ENCODE measurements at regions not wholly inside any gene's neighbourhood (a gene's known extent, or its start where the extent isn't known, plus 50 kb on each side); places are given as distances from the start of the nearest gene placed in this dataset.

DNA sequence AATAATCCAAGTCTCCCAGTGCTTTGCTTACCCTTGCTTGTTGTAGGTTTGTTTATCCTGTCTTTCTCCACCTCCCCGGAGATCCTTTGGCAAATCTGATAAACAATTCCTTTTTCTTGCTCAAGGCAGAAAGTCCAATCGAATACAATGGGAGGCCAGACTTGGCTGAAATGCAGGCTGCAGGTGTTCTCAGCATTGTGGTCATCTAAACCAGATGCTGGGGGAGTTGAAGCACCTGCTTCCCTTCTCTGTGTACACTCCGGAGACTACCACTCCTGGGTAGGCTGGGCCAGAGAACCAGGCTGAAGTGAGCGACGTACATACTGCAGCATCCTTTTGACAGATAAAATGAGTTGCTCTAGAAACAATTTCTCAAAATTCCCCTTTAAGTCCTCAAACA, 82.6 kb upstream of the PREP start:
- Histone ChIP-seq H3K4me3 (ENCODE audit: low read depth, low read length) (no peak overlapping the region), H3K9me3 (ENCODE audit: control insufficient read depth, insufficient read depth, low read length) (no peaks in the 10 kb centered on the region), H3K4me1 (ENCODE audit: control insufficient read depth, insufficient read depth, low read length) (peaks cover 9% of the 10 kb centered on the region), H3K27me3 (ENCODE audit: control insufficient read depth, insufficient read depth, low read length) (no peaks in the 10 kb centered on the region), H3K9ac (ENCODE audit: low read depth, low read length) (no peak overlapping the region), H3K36me3 (ENCODE audit: control insufficient read depth, insufficient read depth, low read length) (no peaks in the 10 kb centered on the region)

DNA sequence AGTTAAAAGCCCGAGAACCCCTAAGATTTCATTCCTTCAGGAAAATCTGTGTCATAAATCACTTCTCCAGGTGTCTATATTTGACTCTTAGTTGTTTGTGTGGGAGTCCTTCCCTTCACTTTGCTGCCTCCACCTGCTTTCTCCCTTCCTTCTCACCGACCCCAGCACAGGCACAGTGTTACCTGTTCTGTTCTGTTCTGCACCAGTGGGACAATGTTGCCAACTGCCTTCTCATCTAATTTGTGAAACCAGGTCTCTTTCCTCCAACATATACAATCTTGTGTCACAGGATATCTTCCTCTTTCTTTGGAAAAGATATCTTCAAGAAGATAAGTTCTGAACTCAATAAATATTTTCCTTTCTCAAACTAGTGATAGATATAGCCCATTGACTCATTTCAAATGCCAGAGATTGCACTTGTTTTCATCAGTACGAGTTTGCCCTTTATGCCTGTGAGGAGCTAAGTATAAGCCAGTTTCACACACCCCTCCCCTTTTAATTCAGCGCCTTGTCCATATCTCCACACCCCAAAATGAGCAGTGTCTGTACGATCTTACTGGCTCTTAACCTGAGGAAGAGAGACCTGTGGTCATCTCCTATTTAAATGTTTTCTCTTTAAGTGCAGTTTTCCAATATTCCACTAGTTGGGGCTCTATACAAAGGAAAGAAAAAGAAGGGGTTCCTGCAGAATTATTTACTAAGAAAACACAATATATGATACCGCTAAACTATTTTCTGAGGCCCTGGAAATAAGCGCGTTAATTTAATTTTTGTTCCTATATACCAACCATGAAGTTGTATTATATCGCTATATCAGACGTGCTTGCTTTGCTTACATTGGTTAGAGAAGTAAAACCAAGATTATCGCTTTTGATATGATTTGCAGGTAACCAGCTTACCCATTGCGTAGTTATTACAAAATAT, 81.6 kb upstream of the PREP start:
- no peak overlapping the region for H3K9ac ChIP-seq (ENCODE audit: low read depth, low read length)
- no peaks in the 10 kb centered on the region for H3K36me3 ChIP-seq (ENCODE audit: control insufficient read depth, insufficient read depth, low read length)
- H3K4me1 ChIP-seq (ENCODE audit: control insufficient read depth, insufficient read depth, low read length) = peaks cover 9% of the 10 kb centered on the region
- no peaks in the 10 kb centered on the region for H3K9me3 ChIP-seq (ENCODE audit: control insufficient read depth, insufficient read depth, low read length)
- no peak overlapping the region for H3K4me3 ChIP-seq (ENCODE audit: low read depth, low read length)
- no peaks in the 10 kb centered on the region for H3K27me3 ChIP-seq (ENCODE audit: control insufficient read depth, insufficient read depth, low read length)

DNA sequence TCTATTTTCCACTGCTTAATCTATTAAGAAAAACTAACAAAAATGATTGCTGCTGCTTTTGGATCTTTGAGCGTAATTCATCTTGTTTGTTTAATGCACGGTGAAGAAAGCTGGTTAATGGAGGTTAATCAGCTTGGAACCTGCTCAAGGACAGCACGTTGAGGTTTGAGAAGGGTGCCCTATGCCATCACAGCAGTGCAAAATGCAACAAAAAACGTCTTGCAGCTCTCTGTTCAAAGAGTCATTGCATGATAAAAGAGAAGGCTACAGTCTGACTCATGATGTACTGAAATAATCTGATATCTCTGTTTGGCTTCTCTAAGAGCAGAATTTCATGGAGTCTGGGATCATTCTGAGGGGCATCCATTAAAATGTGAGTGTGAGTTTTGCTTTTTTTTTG, 80.6 kb upstream of the PREP start:
- H3K9ac ChIP-seq (ENCODE audit: low read depth, low read length) = no peak overlapping the region
- H3K9me3 ChIP-seq (ENCODE audit: control insufficient read depth, insufficient read depth, low read length) = no peaks in the 10 kb centered on the region
- no peaks in the 10 kb centered on the region for H3K36me3 ChIP-seq (ENCODE audit: control insufficient read depth, insufficient read depth, low read length)
- peaks cover 4% of the 10 kb centered on the region for H3K4me1 ChIP-seq (ENCODE audit: control insufficient read depth, insufficient read depth, low read length)
- no peak overlapping the region for H3K4me3 ChIP-seq (ENCODE audit: low read depth, low read length)
- no peaks in the 10 kb centered on the region for H3K27me3 ChIP-seq (ENCODE audit: control insufficient read depth, insufficient read depth, low read length)

DNA sequence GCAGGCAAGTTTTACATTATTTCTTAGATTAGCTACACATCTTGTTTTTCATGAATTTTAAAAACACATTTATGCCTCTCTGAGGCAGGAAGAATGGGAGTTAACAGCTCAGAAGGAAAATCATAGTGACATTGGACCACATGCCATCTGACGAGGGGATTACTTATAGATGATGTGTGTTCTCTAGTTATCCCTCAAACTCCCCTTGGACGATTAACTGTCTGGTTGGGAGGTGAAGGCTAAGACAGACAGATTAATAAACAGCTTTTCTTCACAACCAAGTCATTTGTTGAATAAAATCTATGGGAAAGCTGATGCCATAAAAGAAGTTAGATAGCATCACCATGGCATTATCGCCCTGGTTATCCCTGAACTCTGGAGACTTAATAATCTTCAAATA, 80.0 kb upstream of the PREP start:
- no peak overlapping the region for H3K9ac ChIP-seq (ENCODE audit: low read depth, low read length)
- H3K4me1 ChIP-seq (ENCODE audit: control insufficient read depth, insufficient read depth, low read length) = no peaks in the 10 kb centered on the region

DNA sequence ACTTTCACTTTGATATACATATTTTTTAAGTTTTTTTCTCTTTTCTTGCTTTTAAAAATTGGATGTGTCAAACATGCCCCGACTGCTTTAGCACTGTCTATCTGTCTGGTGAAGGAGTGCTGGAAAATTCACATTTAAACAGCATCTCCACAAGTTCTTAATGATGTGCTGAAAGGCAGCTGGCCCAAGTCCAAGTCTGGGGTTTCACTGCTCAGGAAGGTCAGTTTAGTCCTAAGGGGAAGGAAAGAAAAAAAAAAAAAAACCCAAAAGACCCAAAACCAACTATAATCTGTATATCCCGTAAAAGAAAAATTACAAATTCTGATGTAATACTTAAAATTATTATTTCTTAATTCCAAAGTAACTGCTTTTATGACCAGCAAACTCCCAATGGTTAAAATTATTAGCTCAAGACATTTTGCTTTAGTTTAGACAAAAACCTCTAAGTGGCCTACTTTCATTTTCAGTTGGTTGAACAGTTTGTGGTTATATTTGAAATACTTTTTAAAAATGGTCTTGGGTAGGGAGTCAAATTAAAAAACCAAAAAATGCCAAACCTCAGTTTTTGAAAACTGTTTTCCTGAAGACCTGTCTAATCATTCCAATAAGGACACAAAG, 79.5 kb upstream of the PREP start:
- no peaks in the 10 kb centered on the region for H3K4me1 ChIP-seq (ENCODE audit: control insufficient read depth, insufficient read depth, low read length)
- H3K27me3 ChIP-seq (ENCODE audit: control insufficient read depth, insufficient read depth, low read length) = no peaks in the 10 kb centered on the region
- no peak overlapping the region for H3K9ac ChIP-seq (ENCODE audit: low read depth, low read length)
- no peaks in the 10 kb centered on the region for H3K9me3 ChIP-seq (ENCODE audit: control insufficient read depth, insufficient read depth, low read length)
- H3K4me3 ChIP-seq (ENCODE audit: low read depth, low read length) = no peak overlapping the region
- H3K36me3 ChIP-seq (ENCODE audit: control insufficient read depth, insufficient read depth, low read length) = no peaks in the 10 kb centered on the region

More for the DNA sequence above, 80.0 kb upstream of the PREP start:
- no peak overlapping the region for H3K4me3 ChIP-seq (ENCODE audit: low read depth, low read length)
- H3K27me3 ChIP-seq (ENCODE audit: control insufficient read depth, insufficient read depth, low read length) = no peaks in the 10 kb centered on the region
- H3K36me3 ChIP-seq (ENCODE audit: control insufficient read depth, insufficient read depth, low read length) = no peaks in the 10 kb centered on the region
- no peaks in the 10 kb centered on the region for H3K9me3 ChIP-seq (ENCODE audit: control insufficient read depth, insufficient read depth, low read length)

DNA sequence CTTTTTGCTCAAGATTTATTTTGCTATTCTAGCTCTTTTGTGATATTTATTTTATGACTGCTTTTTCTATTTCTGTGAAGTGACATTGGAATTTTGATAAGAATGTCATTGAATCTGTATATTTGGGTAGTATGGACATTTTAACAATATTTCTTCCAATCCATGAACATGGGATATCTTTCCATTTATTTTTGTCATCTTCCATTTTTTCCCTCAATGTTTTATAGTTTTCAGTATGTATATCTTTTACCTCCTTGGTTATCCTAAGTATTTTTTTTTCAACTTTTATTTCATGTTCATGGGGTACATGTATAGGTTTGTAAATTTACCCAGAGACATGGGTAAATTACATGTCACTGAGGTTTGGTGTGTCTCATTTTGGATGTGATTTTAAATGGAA, 74.1 kb upstream of the PREP start:
- peaks cover 4% of the 10 kb centered on the region for H3K4me1 ChIP-seq (ENCODE audit: control insufficient read depth, insufficient read depth, low read length)
- no peaks in the 10 kb centered on the region for H3K36me3 ChIP-seq (ENCODE audit: control insufficient read depth, insufficient read depth, low read length)
- no peaks in the 10 kb centered on the region for H3K27me3 ChIP-seq (ENCODE audit: control insufficient read depth, insufficient read depth, low read length)
- H3K9ac ChIP-seq (ENCODE audit: low read depth, low read length) = no peak overlapping the region
- H3K4me3 ChIP-seq (ENCODE audit: low read depth, low read length) = no peak overlapping the region
- H3K9me3 ChIP-seq (ENCODE audit: control insufficient read depth, insufficient read depth, low read length) = no peaks in the 10 kb centered on the region

DNA sequence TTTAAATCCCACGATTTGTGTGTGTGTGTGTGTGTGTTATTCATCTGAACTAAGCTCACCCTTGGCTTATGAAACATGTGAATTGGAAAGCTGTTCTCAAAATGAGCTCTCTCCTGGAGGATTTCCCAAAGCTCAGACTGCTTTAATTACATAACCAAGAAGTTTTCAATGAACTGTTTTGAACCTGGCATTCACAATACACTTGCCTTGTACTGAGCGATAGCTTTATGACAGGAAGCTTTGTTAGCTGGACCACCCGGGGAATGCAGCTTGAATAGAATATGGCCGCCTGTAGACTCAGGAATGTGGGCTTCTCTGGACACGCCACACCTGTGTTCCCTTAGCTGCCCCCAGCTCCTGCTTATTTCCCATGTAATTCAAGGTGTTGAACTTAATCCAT, 71.4 kb upstream of the PREP start:
- Histone ChIP-seq H3K9ac (ENCODE audit: low read depth, low read length) (no peak overlapping the region), H3K9me3 (ENCODE audit: control insufficient read depth, insufficient read depth, low read length) (no peaks in the 10 kb centered on the region), H3K4me1 (ENCODE audit: control insufficient read depth, insufficient read depth, low read length) (peaks cover 4% of the 10 kb centered on the region), H3K27me3 (ENCODE audit: control insufficient read depth, insufficient read depth, low read length) (no peaks in the 10 kb centered on the region), H3K36me3 (ENCODE audit: control insufficient read depth, insufficient read depth, low read length) (no peaks in the 10 kb centered on the region), H3K4me3 (ENCODE audit: low read depth, low read length) (no peak overlapping the region)

DNA sequence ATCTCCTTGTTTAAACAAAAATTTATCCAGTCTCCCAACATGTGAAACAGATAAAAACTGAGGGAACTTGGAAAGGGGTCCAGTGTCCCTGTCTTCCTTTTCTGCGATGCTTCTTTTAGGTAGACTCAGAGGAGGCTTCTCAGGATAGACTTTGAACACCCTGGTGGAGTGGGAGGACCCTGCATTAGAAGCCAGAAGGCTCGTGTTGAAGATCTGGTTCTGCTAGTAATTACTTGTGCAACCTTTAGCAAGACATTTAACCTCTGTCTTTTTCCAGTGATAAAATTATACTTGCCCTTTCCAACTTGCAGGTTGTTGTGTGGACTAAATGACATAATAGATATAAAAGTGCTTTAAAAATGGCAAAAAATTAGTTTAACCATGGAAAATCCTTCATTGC, 67.1 kb upstream of the PREP start:
- Histone ChIP-seq H3K9ac (ENCODE audit: low read depth, low read length) (no peak overlapping the region), H3K4me1 (ENCODE audit: control insufficient read depth, insufficient read depth, low read length) (peaks cover 4% of the 10 kb centered on the region), H3K4me3 (ENCODE audit: low read depth, low read length) (no peak overlapping the region), H3K9me3 (ENCODE audit: control insufficient read depth, insufficient read depth, low read length) (peaks cover 8% of the 10 kb centered on the region), H3K27me3 (ENCODE audit: control insufficient read depth, insufficient read depth, low read length) (no peaks in the 10 kb centered on the region), H3K36me3 (ENCODE audit: control insufficient read depth, insufficient read depth, low read length) (no peaks in the 10 kb centered on the region)

DNA sequence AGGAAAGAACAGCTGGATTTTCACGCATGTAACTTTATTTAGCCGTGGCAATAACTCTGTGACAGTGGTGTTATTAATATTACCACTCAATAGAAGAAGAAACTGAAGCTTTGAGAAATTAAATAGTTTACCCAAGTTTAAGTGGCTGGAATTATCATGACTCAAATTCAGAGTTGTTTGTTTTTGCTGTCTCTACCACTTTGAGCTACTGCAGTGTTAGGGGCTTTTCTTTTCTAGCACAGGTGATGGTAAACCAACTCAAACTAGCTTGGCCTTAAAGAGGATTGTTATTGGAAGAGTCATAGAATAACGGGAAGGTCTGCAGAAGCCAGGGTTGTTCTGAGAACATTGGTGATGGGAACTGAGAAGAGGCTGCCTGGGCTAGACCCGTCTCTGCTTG, 66.0 kb upstream of the PREP start:
- Histone ChIP-seq H3K27me3 (ENCODE audit: control insufficient read depth, insufficient read depth, low read length) (no peaks in the 10 kb centered on the region), H3K36me3 (ENCODE audit: control insufficient read depth, insufficient read depth, low read length) (no peaks in the 10 kb centered on the region), H3K4me1 (ENCODE audit: control insufficient read depth, insufficient read depth, low read length) (no peaks in the 10 kb centered on the region), H3K9ac (ENCODE audit: low read depth, low read length) (no peak overlapping the region), H3K4me3 (ENCODE audit: low read depth, low read length) (no peak overlapping the region), H3K9me3 (ENCODE audit: control insufficient read depth, insufficient read depth, low read length) (peaks cover 8% of the 10 kb centered on the region)

DNA sequence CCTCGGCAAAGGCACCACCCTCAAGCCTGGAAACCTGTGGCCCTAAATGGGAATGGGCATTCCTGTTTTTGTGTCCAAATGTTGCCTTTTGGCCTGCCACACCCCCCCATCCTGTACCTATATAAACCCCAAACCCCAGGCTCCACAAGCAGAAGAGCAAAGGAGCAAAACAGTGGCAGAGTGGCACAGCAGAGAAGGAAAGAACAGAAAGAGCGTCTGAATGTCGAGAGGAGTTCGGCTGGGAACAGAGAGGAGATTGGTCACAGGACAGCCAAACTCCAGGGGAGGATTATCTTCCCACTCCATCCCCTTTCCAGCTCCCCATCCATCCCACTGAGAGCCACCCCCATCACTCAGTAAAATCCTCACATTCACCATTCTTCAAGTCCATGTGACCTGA, 58.0 kb upstream of the PREP start:
- Histone ChIP-seq H3K9ac (ENCODE audit: low read depth, low read length) (no peak overlapping the region), H3K27me3 (ENCODE audit: control insufficient read depth, insufficient read depth, low read length) (no peaks in the 10 kb centered on the region), H3K9me3 (ENCODE audit: control insufficient read depth, insufficient read depth, low read length) (peaks cover 5% of the 10 kb centered on the region), H3K36me3 (ENCODE audit: control insufficient read depth, insufficient read depth, low read length) (no peaks in the 10 kb centered on the region), H3K4me1 (ENCODE audit: control insufficient read depth, insufficient read depth, low read length) (no peaks in the 10 kb centered on the region), H3K4me3 (ENCODE audit: low read depth, low read length) (no peak overlapping the region)

DNA sequence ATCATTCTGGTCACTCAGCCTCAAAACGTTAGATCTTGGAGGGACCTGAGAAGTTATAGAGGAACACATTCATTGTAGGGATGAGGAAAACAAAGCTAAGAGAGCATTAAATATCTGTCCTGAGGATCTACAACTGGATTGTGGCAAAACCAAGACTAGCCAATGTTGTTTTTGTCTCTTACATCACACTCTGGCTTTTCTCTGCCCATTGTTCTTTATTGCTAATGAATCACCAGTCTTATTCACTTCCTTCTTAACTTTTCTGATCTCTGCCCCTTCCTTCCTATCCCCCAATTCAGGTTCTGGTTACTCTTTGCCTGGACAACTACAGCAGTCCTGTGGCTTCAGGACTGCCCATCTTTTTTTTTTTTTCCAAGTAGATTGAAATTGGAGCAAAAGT, 57.0 kb upstream of the PREP start:
- Histone ChIP-seq H3K4me3 (ENCODE audit: low read depth, low read length) (no peak overlapping the region), H3K4me1 (ENCODE audit: control insufficient read depth, insufficient read depth, low read length) (no peaks in the 10 kb centered on the region), H3K27me3 (ENCODE audit: control insufficient read depth, insufficient read depth, low read length) (no peaks in the 10 kb centered on the region), H3K9ac (ENCODE audit: low read depth, low read length) (no peak overlapping the region), H3K9me3 (ENCODE audit: control insufficient read depth, insufficient read depth, low read length) (no peaks in the 10 kb centered on the region), H3K36me3 (ENCODE audit: control insufficient read depth, insufficient read depth, low read length) (no peaks in the 10 kb centered on the region)

DNA sequence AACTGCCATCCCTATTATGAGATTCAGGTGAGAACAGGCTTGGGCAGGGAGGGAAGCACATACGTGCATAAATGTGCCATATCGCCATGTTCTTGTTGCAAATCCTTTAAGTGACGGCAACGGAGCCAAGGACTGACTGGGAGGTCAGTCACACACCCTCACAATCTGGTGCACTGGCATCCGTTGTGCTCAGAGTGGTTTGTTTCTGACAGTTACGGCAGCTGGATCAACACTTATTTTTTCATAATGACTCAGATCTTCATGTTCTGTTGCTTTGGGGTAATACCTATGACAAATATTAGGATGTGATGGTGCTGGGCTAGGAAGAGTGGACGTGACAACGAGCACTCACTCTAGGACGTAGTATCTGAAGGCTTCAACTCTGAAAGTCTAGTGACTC, 56.2 kb upstream of the PREP start:
- H3K9me3 ChIP-seq (ENCODE audit: control insufficient read depth, insufficient read depth, low read length) = no peaks in the 10 kb centered on the region
- no peak overlapping the region for H3K4me3 ChIP-seq (ENCODE audit: low read depth, low read length)
- H3K4me1 ChIP-seq (ENCODE audit: control insufficient read depth, insufficient read depth, low read length) = no peaks in the 10 kb centered on the region
- no peaks in the 10 kb centered on the region for H3K27me3 ChIP-seq (ENCODE audit: control insufficient read depth, insufficient read depth, low read length)
- no peak overlapping the region for H3K9ac ChIP-seq (ENCODE audit: low read depth, low read length)
- H3K36me3 ChIP-seq (ENCODE audit: control insufficient read depth, insufficient read depth, low read length) = no peaks in the 10 kb centered on the region

All from iPS-15b (cell line).